Glutamatergic neuron (in vitro differentiated cells): ENCODE measurements at regions not wholly inside any gene's neighbourhood (a gene's known extent, or its start where the extent isn't known, plus 50 kb on each side); places are given as distances from the start of the nearest gene placed in this dataset.
A peak's percentile ranks its signal among the peaks of the same experiment; 100 is the strongest.

Experiments
- DNase-seq: peaks from one replicate; pipeline ENCODE4 v3.0.0; 2022
- H3K27ac Mint-ChIP-seq: one replicate; pipeline ENCODE4 v1.8.0; 2020; ENCODE audit warnings: mild to moderate bottlenecking, mixed read lengths, inconsistent platforms; ENCODE audit not compliant: unreplicated experiment
- H3K27me3 Mint-ChIP-seq: one replicate; pipeline ENCODE4 v1.8.0; 2020; ENCODE audit warnings: mild to moderate bottlenecking, moderate library complexity, mixed read lengths, inconsistent platforms; ENCODE audit not compliant: unreplicated experiment
- H3K36me3 Mint-ChIP-seq: one replicate; pipeline ENCODE4 v1.8.0; 2020; ENCODE audit warnings: mild to moderate bottlenecking, mixed read lengths, inconsistent platforms; ENCODE audit not compliant: unreplicated experiment
- H3K4me1 Mint-ChIP-seq: one replicate; pipeline ENCODE4 v1.8.0; 2020; ENCODE audit warnings: mild to moderate bottlenecking, low read depth, mixed read lengths, inconsistent platforms; ENCODE audit not compliant: unreplicated experiment
- H3K4me3 Mint-ChIP-seq: one replicate; pipeline ENCODE4 v1.8.0; 2020; ENCODE audit warnings: mild to moderate bottlenecking, mixed read lengths, inconsistent platforms; ENCODE audit not compliant: unreplicated experiment
- H3K9me3 Mint-ChIP-seq: one replicate; pipeline ENCODE4 v1.8.0; 2020; ENCODE audit warnings: mild to moderate bottlenecking, moderate library complexity, mixed read lengths, inconsistent platforms; ENCODE audit not compliant: unreplicated experiment
- TF ChIP-seq, protein P1 (sequence below): fragments of 200-600 bp; sonication (generic); IDR thresholded peaks from one replicate; pipeline ENCODE4 v1.5.0; 2021; ENCODE audit not compliant: partially characterized antibody, unreplicated experiment

DNA sequence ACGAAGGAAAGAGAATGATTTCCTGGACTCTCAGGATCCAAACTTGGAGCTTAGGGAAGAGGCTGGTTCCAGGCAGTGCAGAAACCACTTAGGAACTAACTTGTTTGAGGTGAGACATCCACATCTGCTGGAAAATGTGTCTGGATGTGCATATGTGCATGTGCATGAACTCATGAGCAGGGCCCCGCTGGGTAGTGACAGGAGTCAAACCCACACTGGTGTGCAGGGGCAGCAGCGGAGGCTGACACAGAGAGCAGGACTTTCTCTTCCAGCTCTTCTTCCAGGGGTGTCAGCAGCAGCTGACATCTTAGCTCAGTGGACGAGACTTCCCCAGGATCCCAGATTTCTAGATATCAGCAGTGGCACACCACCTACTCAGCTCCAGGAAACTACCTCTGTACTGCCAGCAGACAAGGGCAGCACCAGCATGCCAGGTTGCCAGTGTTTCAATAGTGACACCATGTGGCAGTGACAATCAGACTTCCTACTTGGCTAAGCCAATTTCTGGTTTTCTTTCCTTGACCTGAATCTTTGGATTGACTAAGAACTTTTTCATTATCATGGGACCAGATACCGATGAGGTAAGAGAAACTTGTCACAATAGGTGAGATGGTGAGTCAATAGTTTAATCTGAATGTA lies 227.5 kb upstream of the ZC3H12C start:
- Mint-ChIP-seq H3K27me3 (peaks cover 5% of the 10 kb centered on the region), H3K4me3 (no peak overlapping the region), H3K4me1 (peaks cover 15% of the 10 kb centered on the region), H3K27ac (no peak overlapping the region), H3K9me3 (peaks cover 2% of the 10 kb centered on the region), H3K36me3 (peaks cover 9% of the 10 kb centered on the region)
- DNase-seq, result no peak
- TF ChIP-seq, protein P1, sequence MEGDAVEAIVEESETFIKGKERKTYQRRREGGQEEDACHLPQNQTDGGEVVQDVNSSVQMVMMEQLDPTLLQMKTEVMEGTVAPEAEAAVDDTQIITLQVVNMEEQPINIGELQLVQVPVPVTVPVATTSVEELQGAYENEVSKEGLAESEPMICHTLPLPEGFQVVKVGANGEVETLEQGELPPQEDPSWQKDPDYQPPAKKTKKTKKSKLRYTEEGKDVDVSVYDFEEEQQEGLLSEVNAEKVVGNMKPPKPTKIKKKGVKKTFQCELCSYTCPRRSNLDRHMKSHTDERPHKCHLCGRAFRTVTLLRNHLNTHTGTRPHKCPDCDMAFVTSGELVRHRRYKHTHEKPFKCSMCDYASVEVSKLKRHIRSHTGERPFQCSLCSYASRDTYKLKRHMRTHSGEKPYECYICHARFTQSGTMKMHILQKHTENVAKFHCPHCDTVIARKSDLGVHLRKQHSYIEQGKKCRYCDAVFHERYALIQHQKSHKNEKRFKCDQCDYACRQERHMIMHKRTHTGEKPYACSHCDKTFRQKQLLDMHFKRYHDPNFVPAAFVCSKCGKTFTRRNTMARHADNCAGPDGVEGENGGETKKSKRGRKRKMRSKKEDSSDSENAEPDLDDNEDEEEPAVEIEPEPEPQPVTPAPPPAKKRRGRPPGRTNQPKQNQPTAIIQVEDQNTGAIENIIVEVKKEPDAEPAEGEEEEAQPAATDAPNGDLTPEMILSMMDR, result no peak

DNA sequence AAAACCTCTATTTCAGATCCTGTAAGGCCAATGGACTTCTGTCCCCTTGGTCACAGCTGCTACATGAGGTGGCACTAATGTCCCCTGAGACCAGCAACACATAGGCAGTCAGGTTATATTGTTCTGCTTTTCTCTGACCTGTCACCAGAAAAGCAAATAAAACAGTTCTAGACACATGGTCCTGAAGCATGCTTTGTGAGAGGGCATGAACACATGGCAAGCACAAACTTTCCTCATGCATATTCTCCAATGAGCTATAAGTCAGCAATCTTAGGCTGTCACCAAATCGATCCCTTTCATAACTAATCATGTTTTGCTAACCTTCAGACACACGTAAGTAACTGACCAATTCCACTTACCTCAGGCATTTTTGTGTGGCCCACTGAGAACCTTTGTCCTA lies 225.4 kb upstream of the ZC3H12C start:
- H3K4me1 Mint-ChIP-seq, result peaks cover 15% of the 10 kb centered on the region
- H3K36me3 Mint-ChIP-seq, result peaks cover 13% of the 10 kb centered on the region
- H3K27ac Mint-ChIP-seq, result no peak overlapping the region
- TF ChIP-seq, protein P1, result no peak
- peaks cover 5% of the 10 kb centered on the region for H3K27me3 Mint-ChIP-seq
- no peak overlapping the region for H3K4me3 Mint-ChIP-seq
- peaks cover 2% of the 10 kb centered on the region for H3K9me3 Mint-ChIP-seq
- no peak for DNase-seq

DNA sequence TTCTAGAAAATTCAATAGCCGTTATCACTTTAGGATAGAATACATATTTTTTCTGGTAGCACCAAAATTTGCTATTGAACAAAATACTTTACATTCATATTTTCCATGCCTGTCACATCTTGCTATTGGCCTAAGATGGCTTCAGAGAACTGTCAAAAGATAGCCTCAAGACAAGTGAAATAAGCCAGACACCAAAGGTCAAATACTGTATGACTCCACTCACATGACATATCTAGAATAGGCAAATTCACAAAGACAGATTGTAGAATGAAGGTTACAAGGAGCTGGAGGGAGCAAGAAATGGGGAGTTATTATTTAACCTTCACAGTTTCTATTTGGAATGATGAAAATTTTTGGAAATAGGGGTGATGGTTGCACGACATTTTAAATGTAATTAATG lies 223.7 kb upstream of the ZC3H12C start:
- TF ChIP-seq, protein P1, result no peak
- Mint-ChIP-seq H3K27me3 (peaks cover 5% of the 10 kb centered on the region), H3K36me3 (peaks cover 18% of the 10 kb centered on the region), H3K4me3 (no peak overlapping the region), H3K27ac (no peak overlapping the region), H3K9me3 (peaks cover 2% of the 10 kb centered on the region), H3K4me1 (peaks cover 15% of the 10 kb centered on the region)
- no peak for DNase-seq

DNA sequence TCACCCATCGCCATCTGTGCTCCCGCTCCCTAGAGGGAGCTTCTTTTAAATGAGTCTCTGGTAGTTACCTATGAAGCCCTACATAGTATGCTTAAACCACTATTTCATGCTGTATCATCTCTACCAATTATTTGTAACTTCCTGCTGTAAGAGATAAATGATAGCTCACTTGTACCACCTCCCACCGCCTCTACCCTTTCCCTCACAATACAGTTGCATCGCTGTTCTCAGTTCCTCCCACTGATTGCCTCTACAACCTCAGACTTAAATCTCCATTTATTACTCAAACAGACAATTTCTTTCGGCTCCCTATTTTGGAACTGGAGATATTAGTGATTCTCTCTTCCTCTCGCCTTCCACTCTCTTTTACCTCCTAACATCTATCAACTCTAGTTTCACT lies 222.9 kb upstream of the ZC3H12C start:
- TF ChIP-seq, protein P1, result no peak
- peaks cover 18% of the 10 kb centered on the region for H3K36me3 Mint-ChIP-seq
- DNase-seq, result peak; percentile 18
- peak overlapping the region; percentile 1 for H3K27ac Mint-ChIP-seq
- H3K27me3 Mint-ChIP-seq, result peaks cover 5% of the 10 kb centered on the region
- peaks cover 15% of the 10 kb centered on the region for H3K4me1 Mint-ChIP-seq
- peaks cover 2% of the 10 kb centered on the region for H3K9me3 Mint-ChIP-seq
- H3K4me3 Mint-ChIP-seq, result peak overlapping the region; percentile 22

DNA sequence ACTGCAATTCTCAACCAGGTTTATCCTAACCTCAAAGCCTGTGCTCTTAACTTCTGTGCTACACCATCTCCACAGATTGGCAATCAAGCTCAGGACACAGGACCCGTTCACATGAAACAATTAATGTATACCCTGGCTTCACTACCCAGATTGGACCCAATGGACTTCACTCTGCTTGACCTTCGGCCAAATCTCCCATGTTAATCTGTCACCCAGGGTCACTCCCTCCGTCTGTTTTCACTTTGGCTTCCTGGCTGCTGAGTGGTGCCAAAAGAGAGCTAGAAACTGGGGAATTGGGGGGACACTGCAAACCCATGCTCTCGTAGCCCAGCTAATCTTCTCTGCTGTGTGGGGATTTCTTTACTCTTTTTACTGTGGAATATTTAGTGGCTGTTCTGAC lies 216.1 kb upstream of the ZC3H12C start:
- H3K9me3 Mint-ChIP-seq, result no peaks in the 10 kb centered on the region
- no peak overlapping the region for H3K27ac Mint-ChIP-seq
- H3K4me1 Mint-ChIP-seq, result no peaks in the 10 kb centered on the region
- no peaks in the 10 kb centered on the region for H3K27me3 Mint-ChIP-seq
- no peak overlapping the region for H3K4me3 Mint-ChIP-seq
- DNase-seq, result no peak
- TF ChIP-seq, protein P1, result no peak
- H3K36me3 Mint-ChIP-seq, result peaks cover 10% of the 10 kb centered on the region
